Calu3 (cell line): ENCODE measurements at regions not wholly inside any gene's neighbourhood (a gene's known extent, or its start where the extent isn't known, plus 50 kb on each side); places are given as distances from the start of the nearest gene placed in this dataset.

Experiments
- BruUV-seq: library from RNA; stranded (reverse); fragments of 400-500 nt; replicated peaks from 2 replicates; lab custom pipeline; 2021; lab: Mats Ljungman, UMichigan
- CTCF ChIA-PET: fragments of 300-600 bp; sonication (Branson Sonifier 250); formaldehyde crosslinking; loops from one replicate; lab custom pipeline; 2022; ENCODE audit warnings: antibody characterized with exemption; lab: Charles Lee
- DNase-seq: peaks from one replicate; pipeline ENCODE4 v3.0.0; 2022
- H3K27ac Mint-ChIP-seq: one replicate; pipeline ENCODE4 v1.8.0; 2022; ENCODE audit warnings: mixed read lengths; ENCODE audit not compliant: unreplicated experiment
- H3K27me3 Mint-ChIP-seq: one replicate; pipeline ENCODE4 v1.8.0; 2022; ENCODE audit warnings: mixed read lengths; ENCODE audit not compliant: unreplicated experiment
- H3K36me3 Mint-ChIP-seq: one replicate; pipeline ENCODE4 v1.8.0; 2022; ENCODE audit warnings: mild to moderate bottlenecking, moderate library complexity, mixed read lengths; ENCODE audit not compliant: insufficient read depth, unreplicated experiment
- H3K4me1 Mint-ChIP-seq: one replicate; pipeline ENCODE4 v1.8.0; 2022; ENCODE audit warnings: mild to moderate bottlenecking, low read depth, mixed read lengths; ENCODE audit not compliant: unreplicated experiment
- H3K4me3 Mint-ChIP-seq: one replicate; pipeline ENCODE4 v1.8.0; 2022; ENCODE audit warnings: mild to moderate bottlenecking, low read depth, moderate library complexity, mixed read lengths; ENCODE audit not compliant: unreplicated experiment
- H3K9me3 Mint-ChIP-seq: one replicate; pipeline ENCODE4 v1.8.0; 2022; ENCODE audit warnings: low read depth, mixed read lengths; ENCODE audit not compliant: unreplicated experiment
- intact Hi-C: fragments of 100-400 bp; cut with micrococcal nuclease; formaldehyde crosslinking; loops from one replicate; pipeline ENCODE4 v1.10.0; 2022; ENCODE audit not compliant: unreplicated experiment
- TF ChIP-seq, protein P1 (sequence below): fragments of 200-600 bp; IDR thresholded peaks from one replicate; pipeline ENCODE4 v1.8.0; 2022; ENCODE audit warnings: antibody characterized with exemption; ENCODE audit not compliant: unreplicated experiment

DNA sequence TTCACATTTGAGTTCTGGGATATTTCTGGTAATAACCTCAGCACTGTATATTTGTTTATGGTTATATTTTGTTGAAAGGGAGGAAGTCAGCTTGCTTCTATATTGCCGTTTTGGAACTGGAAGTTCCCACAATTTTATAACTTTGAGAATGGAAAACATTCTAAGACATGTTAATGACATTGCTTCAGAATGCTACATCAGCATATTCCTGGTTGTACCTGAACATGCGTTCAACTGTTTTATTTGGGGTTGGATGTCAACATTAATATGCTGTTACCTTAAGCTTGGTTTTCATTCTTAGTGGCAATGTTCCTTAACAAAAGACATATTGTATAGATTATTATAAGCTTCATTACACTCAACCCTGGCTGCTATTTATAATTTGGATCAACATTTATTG is 489.4 kb upstream of the MAGEB18 start:
- Mint-ChIP-seq H3K27ac (no peak overlapping the region), H3K27me3 (no peaks in the 10 kb centered on the region), H3K9me3 (peaks cover 13% of the 10 kb centered on the region), H3K4me1 (no peaks in the 10 kb centered on the region), H3K36me3 (no peaks in the 10 kb centered on the region), H3K4me3 (no peak overlapping the region)
- CTCF ChIA-PET: no interaction called here
- no peak for DNase-seq
- intact Hi-C loops: no loop called here
- TF ChIP-seq, protein P1, sequence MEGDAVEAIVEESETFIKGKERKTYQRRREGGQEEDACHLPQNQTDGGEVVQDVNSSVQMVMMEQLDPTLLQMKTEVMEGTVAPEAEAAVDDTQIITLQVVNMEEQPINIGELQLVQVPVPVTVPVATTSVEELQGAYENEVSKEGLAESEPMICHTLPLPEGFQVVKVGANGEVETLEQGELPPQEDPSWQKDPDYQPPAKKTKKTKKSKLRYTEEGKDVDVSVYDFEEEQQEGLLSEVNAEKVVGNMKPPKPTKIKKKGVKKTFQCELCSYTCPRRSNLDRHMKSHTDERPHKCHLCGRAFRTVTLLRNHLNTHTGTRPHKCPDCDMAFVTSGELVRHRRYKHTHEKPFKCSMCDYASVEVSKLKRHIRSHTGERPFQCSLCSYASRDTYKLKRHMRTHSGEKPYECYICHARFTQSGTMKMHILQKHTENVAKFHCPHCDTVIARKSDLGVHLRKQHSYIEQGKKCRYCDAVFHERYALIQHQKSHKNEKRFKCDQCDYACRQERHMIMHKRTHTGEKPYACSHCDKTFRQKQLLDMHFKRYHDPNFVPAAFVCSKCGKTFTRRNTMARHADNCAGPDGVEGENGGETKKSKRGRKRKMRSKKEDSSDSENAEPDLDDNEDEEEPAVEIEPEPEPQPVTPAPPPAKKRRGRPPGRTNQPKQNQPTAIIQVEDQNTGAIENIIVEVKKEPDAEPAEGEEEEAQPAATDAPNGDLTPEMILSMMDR: no peak
- BruUV-seq: no TSS peak

DNA sequence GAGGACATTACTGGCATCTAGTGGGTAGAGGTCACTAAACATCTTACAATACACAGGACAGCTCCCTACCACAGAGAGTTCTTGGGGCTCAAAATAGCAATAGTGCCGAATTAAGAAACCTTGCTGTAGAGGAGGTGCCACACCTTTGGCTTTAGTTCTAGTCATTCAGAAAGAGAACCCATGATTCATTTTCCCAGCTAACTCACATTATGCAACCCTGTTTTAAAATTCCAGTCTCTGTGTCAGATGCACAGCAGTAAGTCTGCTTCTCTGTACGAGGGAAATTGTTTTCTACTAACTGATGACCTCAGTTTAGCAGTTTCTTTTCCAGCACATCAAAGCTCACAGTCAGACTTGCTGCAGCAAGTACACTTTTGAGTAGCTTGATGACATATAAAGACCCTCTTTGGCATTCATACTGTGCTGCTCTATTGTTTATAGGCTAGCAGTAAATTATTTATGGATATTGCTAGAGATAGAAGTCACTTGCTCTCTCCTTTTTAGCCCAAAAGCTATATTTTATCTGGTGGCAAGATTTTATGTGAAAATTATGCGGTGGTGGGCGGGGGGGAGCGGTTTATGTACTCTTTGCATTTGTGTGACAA is 487.8 kb upstream of the MAGEB18 start:
- no peak overlapping the region for H3K27ac Mint-ChIP-seq
- BruUV-seq: no TSS peak
- no peaks in the 10 kb centered on the region for H3K27me3 Mint-ChIP-seq
- H3K9me3 Mint-ChIP-seq: peaks cover 13% of the 10 kb centered on the region
- DNase-seq: no peak
- CTCF ChIA-PET: no interaction called here
- TF ChIP-seq, protein P1: no peak
- intact Hi-C loops: no loop called here
- H3K4me3 Mint-ChIP-seq: no peak overlapping the region
- no peaks in the 10 kb centered on the region for H3K4me1 Mint-ChIP-seq
- H3K36me3 Mint-ChIP-seq: no peaks in the 10 kb centered on the region

DNA sequence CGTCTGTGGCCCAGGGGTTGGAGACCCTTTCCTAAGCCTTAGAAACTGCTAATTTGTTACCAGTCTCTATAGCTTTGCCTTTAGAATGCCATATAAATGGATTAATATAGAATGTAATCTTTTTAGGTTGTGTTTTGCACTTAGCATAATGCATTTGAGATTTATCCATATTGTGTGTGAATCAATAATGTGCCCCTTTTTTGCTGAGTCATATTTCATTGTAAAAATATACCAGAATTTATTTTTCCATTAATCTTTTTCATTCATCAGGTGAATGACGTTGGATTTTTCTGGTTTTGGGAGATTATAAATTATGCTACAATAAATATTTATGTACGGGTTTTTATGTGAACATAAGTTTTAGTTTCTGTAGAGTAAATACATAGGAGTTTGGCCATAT is 478.8 kb upstream of the MAGEB18 start:
- TF ChIP-seq, protein P1: no peak
- Mint-ChIP-seq H3K27ac (no peak overlapping the region), H3K36me3 (no peaks in the 10 kb centered on the region), H3K9me3 (no peaks in the 10 kb centered on the region), H3K4me1 (no peaks in the 10 kb centered on the region), H3K4me3 (no peak overlapping the region), H3K27me3 (no peaks in the 10 kb centered on the region)
- no TSS peak for BruUV-seq
- intact Hi-C loops: no loop called here
- no peak for DNase-seq
- CTCF ChIA-PET: no interaction called here

DNA sequence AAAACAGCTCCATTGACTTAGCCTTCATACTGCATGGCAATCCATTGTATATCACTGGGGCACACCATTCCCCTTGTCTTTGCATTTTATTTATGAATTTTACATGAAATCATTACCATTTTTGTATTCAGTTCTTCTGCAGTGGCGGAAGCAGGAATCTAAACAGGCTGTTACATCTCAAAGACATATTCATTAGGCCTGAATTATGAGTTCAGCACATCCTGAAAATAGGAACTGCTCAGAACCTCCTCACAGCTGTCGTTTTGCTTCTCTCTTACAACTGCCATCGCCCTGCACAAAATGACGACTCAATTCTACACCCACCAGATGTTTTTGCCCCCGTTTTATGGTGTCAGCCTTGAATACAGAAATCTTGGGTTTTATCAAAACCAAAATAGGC is 474.4 kb upstream of the MAGEB18 start:
- no peaks in the 10 kb centered on the region for H3K27me3 Mint-ChIP-seq
- no TSS peak for BruUV-seq
- no peaks in the 10 kb centered on the region for H3K4me1 Mint-ChIP-seq
- TF ChIP-seq, protein P1: no peak
- no peak for DNase-seq
- intact Hi-C loops: no loop called here
- no peak overlapping the region for H3K27ac Mint-ChIP-seq
- H3K9me3 Mint-ChIP-seq: no peaks in the 10 kb centered on the region
- no peak overlapping the region for H3K4me3 Mint-ChIP-seq
- H3K36me3 Mint-ChIP-seq: no peaks in the 10 kb centered on the region
- CTCF ChIA-PET: no interaction called here
